ENCODE measurements at regions not wholly inside any gene's neighbourhood (a gene's known extent, or its start where the extent isn't known, plus 50 kb on each side); places are given as distances from the start of the nearest gene placed in this dataset.

DNA sequence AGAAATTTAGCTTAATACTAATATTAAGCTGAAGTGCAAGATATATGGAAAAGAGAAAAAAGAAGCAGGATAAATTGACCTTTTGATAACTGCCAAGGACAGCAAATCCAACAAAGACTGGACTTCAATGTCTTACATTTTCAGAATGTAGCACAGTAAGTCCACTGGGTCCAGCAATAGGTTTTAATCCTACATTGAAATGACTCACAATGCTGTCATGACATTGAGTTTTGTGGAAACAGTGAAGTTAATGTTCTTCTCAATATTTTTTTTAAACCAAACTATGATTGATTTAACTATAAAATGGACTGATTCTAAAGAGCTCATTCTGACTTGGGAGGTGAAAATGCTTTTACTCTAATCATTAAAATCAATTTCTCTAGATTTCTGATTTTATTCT is 166.6 kb upstream of the ZNF717 start:
- TF ChIP-seq TAF1 (IDR thresholded peaks at IDR 0.05; ENCODE audit: borderline replicate concordance, low read depth, low read length) (no peak), POLR2AphosphoS5 (IDR thresholded peaks at IDR 0.05; ENCODE audit: low read depth, low read length) (no peak), POLR2A (IDR thresholded peaks at IDR 0.05; ENCODE audit: low read depth, low read length) (no peak)

Measured in GM12892 (cell line).